ENCODE measurements at regions not wholly inside any gene's neighbourhood (a gene's known extent, or its start where the extent isn't known, plus 50 kb on each side); places are given as distances from the start of the nearest gene placed in this dataset.
"Not testable (repeated sequence)": the region's sequence is repeated elsewhere in the genome, so short reads cannot be mapped to it uniquely, and the experiment has no call there.

DNA sequence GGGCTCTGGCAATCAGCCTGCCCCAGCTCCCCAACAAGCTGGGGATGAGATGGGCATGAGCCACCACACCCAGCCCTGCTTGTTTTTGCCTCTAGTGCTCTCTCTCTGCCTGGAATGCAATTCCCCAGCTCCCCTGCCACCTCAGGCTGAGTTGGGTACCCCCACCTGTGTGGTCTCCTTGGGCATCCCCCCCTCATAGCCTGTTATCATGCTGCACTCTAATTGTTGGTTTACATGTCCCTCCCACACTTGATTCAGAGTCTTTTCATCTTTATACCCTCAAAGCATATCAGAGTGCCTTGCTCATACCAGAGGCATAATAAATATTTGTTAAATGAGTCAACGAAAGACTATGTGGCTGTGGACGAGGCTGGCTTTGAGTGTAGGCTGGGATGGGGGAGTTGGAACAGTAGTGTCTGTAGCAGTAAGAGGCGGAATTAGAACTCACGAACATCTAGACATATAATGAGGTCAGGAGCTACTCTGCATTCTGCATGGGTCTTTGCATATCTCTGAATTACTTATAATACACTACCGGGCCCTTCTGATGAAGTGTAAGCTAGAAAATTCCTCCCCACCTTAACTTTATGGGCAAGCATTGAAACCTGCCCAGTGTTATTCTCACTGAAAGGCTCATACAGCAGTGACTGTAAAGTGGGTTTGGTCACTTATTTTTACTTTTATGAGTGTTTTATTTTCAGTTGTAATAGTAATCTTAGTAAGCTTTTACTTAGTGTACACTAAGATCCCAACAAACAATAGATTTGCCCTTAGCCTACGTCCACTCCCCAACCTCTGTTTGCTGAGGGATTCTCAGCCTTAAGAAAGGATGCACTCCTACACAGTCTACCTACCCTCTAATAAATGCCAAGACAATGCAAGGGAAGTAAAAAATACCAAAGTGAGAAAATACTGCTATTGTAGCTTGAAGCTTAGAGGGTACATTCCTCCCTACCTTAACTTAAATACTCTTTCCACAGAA lies 58.7 kb downstream of the EDN1 start:
- peak; percentile 99 for DNase-seq (ENCODE audit: low spot score)

DNA sequence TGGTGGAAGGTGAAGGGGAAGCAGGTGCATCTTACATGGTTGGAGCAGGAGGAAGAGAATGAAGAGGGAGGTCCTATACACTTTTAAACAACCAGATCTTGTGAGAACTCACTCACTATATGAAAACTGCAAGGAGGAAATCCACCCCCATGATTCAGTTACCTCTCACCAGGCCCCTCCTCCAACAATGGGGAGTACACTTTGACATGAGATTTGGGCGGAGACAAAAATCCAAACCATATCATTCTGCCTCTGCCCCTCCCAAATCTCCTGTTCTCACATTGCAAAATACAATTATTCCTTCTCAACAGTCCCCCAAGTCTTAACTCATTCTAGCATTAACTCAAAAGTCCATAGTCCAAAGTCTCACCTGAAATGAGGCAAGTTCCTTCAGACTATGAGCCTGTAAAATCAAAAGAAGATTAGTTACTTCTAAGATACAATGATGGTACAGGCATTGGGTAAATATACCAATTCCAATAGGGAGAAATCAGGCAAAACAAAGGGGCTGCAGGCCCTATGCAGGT lies 60.5 kb downstream of the EDN1 start:
- no peak for DNase-seq (ENCODE audit: low spot score)

DNA sequence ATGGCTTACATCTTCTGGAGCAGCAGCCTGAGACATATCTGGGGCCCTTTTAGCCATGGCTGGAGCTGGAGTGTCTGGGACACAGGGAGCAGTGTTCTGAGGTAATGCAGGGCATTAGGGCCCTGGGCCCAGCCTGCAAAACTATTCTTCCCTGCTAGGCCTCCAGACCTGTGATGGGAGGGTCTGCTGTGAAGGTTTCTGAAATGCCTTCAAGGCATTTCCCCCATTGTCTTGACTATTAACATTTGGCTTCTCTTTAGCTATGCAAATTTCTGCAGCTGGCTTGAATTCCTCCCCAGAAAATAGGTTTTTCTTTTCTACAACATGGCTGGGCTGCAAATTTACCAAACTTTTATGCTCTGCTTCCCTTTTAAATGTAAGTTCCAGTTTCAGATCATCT lies 61.5 kb downstream of the EDN1 start:
- DNase-seq (ENCODE audit: low spot score), result no peak

DNA sequence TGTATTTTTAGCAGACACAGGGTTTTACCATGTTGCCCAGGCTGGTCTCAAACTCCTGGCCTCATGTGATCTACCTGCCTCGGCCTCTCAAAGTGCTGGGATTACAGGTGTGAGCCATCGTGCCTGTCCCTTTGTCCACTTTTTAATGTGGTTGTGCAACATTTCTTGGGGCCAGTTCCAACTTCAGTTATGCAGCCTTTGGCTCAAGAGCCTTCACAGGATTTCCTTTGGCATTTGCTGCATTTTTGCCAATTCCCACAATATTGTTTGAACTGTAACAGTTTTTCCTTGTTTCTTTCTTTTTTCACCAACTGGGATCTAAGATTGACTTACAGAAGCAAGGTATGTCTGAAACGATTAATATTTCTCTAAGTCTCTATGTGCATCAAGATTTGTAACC lies 63.6 kb downstream of the EDN1 start:
- DNase-seq (ENCODE audit: low spot score), result no peak

DNA sequence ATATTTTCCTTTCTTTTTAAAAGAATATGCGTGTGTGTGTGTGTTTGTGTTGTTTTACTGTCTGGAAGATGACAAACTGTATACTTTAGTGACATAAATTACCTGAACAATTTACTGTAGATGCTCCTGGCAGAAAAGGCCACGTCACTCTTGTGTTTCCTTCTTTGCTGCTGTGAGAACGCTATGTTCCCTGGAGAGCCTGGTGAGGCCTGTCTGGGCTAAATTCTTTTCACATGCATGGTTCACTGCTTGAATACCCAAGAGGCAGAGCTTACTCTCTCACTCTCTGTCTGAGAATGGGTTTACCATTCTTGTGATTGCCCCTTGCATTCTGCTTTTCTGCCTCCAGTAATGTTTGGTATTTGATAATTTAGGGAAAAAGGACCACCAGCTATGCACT lies 64.3 kb downstream of the EDN1 start:
- no peak for DNase-seq (ENCODE audit: low spot score)

DNA sequence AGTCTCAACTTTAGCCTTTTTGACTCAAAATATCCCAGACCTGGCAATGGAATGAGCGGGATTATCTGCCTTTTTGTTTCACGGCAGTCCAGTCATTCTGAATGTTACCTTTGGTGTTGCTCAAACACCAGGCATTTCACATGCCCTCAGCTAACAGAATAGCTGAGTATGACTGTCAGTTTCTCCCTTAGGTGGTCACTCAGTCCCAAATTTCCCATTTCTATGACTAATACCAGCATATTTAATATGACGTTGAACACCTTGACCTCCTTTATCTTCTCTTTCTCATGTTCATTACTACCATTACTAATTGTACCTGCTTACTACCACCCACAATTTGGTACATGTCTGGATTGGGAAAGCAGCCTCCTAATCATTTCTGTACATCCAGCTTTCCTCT lies 65.2 kb downstream of the EDN1 start:
- DNase-seq (ENCODE audit: low spot score), result no peak

DNA sequence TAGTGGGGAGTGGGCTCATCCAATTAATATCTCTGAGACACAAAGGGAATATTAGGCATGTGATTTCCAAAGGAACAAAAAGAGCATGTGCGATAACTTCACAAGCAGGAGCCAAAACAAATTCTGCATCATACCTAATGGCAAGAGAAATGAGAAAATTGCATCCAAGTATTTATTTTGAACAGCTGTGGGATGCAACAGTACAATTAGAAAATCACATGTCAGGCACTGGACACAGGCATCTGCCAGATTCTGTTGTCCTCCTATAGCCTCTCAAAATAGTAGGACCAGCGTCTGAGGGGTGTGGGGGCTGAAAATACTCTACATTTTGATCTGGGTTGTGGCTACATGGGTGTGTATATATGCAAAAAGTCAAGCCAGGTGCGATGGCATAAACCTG lies 66.3 kb downstream of the EDN1 start:
- no peak for DNase-seq (ENCODE audit: low spot score)

DNA sequence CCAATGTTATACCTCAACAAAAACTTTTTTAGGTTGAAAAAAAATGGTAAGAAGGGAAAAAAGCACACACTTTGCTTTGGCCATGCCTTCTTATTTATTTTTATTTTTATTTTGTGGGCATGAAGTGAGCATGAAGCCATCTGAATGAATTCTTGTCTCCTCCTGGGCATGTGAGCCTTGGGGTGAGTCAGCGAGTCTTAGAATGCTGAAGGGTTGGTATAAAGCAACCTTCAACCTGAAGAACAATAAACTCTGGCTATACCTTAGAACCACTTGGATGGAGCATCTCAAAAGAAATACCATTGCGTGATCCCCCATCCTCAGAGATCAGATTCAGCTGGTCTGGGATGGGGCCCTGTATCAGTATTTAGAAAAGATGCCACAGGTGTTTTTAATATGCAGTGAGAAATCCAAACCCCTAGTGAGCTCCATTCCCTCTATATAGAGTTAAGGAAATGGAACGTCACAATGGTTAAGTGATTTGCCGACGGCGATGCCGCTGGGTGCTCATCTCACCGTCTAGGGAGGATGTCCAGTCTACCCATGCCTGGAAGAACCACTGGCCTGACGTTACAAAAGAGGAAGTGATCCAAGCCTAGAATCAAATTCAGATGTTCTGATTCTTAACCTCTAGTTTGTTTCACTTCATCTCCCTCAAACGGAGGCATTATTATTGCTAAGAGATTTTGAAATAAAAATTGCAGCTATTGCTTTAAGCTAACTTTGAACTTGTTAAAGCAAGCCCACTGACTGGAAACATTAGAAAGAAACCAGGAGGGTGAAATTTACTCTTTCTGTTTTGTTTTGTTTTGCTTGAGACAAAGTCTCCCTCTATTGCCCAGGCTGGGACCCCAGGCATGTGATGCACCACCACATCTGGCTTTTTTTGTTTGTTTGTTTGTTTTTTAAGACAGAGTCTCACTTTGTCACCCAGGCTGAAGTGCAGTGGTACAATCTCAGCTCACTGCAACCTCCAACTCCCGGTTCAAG lies 67.1 kb downstream of the EDN1 start:
- DNase-seq (ENCODE audit: low spot score), result no peak

DNA sequence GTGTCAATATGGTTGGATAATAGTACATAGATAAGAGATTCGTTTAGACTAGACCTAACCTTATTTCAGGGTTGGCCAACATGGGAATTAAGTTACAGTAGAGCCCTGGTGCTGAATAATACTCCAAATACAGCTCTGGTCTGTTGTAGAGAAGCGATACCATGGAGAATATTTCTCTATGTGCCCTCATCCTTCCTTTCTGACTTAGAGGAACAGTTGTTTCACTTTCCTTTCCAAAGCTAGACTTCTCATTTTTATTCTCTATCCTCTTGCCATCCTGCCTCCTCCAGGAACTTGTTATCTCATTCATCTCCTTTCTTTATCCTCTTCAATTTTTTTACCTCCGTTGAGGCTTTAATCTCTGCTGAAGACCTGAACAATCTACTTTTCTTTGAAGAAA lies 68.9 kb downstream of the EDN1 start:
- no peak for DNase-seq (ENCODE audit: low spot score)

DNA sequence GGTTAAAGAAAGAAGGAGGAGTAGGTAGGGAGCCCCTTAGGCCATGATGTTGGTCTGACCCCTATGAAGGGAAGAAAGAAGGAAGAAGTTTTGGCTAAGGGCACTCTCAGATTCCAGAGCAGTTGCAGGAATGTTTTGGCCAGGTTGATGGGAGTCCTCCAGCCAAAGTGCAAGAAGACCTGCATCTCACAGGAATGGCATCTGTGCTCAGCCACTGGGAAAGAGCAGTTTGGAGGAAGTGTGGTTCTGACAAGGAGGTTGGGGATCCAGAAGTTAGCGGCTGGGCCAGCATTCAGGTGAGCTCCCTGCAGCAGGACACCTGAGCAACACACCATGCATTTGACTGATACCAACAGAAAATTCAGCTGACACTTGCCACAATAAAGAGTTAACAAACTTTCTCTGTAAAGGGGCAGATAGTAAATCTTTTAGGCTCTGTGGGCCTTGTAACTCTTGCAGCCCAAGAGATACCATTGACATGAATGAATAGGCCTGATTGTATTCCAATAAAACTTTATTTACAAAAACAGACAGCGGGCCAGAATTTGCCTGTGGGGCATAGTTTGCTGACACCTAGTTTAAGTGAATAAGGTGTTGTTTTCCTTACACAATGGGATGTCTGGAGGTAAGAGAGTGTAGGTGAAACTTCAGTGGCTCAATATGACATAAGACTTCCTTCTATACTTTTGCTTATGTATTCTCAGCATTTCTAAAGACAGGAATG lies 71.0 kb downstream of the EDN1 start:
- no peak for DNase-seq (ENCODE audit: low spot score)

DNA sequence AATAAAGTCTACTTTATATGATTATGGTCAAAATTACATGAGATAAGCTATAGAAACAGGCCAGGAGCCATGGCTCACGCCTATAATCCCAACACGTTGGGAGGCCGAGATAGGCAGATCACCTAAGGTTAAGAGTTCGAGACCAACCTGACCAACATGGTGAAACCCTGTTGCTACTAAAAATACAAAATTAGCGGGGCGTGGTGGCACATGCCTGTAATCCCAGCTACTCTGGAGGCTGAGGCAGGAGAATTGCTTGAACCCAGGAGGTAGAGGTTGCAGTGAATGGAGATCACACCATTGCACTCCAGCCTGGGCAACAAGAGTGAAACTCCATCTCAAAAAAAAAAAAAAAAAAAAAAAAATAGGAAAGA lies 73.1 kb downstream of the EDN1 start:
- not testable (repeated sequence) for DNase-seq (ENCODE audit: low spot score)

DNA sequence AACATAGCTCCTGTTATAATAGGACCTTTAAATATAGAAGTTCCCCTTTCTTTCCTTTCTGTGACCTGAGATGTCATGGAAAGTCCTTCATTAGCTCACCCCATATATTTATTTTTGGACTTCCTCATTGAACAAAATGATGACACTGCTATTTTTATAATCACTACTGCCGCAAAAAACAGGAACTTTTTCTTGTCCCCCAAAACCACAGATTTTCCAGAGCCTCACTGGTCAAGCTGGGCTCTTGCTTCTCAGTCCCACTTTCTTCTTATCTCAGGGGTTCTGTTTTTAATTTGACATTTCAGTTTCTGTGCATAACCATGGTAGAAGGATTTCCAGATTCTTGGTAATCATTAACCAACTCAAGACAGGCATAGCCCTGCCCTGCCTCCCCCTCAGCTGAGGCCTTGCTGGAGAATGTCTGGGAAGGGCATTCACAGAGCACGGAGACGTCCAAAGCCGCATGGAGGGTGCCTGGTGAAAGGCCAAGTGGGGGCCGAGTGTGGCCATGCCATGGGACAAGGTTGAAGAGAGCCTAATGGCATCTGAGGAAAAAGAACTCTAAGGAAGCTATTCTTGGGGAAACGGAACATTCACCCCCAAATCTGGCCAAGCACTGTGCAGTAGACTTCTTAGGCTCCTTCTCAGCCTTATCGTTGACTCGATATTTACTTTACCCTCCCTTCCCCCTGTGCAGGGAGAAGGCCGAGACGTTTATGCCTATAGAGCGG lies 73.7 kb downstream of the EDN1 start:
- no peak for DNase-seq (ENCODE audit: low spot score)

DNA sequence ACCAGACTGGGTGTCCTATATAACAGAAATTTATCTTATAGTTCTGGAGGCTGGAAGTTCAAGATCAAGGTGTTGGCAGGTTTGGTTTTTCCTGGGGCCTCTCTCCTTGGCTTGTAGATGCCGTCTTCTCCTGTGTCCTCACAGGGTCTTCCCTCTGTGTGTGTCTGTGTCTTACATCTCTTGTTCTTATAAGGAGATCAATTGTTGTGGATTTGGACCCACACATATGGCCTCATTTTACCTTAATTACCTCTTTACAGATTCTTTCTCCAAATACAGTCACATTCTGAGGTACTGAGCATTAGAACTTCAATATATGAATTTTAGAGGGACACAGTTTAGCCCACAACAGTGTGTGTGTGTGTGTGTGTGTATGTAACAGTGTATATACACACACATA lies 74.5 kb downstream of the EDN1 start:
- DNase-seq (ENCODE audit: low spot score), result no peak

DNA sequence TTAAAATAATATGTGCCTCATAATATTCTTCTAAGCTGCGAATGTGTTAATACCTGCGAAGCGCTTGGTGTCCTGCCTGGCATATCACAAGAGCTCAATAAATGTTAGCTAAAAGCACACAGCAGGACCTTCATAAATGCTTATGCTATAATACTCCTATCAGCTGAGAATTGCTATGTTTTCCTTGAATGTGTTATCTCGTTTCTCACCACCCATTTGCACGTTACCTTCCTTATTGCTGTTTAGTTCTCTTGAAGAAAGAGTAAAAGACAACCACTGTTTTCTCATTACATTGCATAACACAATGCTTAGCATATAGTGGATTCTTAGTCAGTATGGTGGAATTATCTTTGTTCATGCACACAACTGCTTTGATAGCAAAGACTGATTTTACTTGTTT lies 76.6 kb downstream of the EDN1 start:
- no peak for DNase-seq (ENCODE audit: low spot score)

DNA sequence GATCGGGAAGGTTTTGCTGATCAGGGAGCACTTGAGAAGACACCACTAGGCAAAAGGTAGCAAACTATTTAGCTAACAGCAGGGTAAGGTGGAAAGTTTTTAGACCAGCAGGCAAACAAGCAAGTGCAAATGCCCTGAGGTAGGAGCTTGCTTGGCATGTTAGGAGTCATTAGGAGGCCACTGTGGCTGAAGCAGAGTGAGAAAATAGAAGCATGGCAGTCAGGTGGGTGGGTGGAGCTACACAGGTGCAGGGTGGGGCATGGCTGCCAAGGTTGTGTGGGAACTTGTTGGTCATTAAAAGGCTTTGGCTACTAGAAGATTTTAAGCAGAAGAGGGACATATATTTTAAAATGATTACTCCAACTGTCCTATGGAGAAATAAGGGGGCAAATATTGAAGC lies 77.3 kb downstream of the EDN1 start:
- DNase-seq (ENCODE audit: low spot score), result no peak

DNA sequence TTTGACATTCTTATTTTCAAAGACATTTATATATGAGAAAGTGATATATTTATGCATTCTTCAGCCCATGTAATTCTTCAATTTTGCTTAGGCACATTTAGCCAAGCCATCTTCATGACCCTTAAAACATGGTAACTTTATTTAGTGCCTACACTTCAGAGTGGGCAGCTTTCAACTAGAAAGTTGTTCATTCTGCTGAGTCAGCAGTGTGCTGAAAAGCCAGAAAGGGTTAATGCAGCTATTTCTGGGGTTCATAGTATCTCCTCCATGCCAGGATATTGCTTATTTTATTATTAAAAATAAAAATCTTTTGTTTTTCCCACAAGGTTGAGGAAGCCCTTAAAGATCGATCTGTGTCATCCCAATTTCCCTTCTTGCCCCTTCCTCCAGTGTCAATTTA lies 79.2 kb downstream of the EDN1 start:
- DNase-seq (ENCODE audit: low spot score), result no peak

DNA sequence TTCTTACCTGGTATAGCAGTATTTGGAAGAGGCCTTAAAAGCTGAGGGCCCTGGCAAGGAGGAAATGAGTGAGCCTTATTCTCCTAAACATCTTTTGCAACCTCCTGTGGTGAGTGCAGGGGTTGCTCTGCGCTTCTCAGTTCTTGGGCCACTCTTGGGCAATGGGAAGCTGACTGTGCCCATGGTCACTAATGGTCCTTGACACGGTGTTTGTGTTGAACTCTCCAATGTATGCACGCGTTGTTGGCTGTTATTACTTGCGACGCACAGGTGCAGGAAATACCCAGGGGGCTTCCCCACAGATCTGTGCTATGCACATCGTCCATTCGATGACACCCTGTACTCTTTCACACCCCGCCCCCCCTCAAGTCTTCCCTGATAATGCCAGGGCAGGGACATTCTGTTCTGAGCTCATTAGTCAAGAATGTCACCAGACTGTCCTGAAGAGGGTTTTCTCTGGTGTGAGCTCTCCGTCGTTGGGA lies 79.7 kb downstream of the EDN1 start:
- no peak for DNase-seq (ENCODE audit: low spot score)

DNA sequence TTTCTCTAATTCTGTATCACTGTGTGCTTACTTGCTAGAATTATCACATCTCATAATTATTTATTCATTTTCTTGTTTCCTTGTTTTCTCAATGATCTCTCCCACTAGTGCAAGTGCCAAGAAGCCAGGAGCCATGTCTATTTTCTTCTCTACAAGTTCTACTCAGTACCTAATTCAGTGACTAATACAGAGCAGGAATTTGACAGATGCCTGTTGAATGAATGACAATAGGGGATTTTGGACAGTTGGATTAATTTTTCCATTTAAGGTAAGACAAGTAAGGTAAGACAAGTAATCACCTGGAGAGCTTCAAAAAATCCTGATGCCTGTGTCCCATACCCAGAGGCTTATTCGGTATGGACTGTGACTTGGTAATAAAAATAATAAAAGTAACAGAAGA lies 81.0 kb downstream of the EDN1 start:
- DNase-seq (ENCODE audit: low spot score), result no peak

DNA sequence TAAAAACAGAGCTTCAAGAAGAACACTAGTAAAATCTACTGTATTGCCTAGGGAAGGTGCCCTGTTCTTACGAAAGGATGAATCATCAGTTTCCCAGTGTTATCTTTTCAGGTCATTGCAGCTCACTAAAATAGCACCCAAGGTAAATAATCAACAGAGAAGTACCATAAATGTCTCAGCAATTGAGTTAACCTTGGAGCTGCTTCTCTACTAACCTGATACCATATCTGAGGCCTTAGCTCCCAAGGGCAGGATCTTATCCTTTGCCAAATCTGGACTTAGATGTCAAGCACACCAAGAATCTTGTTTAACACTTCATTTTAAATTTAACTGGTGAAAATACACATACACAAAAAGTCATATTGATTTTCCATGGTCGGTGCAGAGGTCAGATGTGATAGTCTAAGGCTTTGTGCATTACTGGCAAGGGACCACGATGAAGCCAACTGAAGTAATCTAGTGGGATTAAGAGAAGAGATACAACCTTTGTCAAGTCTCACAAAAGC lies 81.5 kb downstream of the EDN1 start:
- DNase-seq (ENCODE audit: low spot score), result peak; percentile 2

DNA sequence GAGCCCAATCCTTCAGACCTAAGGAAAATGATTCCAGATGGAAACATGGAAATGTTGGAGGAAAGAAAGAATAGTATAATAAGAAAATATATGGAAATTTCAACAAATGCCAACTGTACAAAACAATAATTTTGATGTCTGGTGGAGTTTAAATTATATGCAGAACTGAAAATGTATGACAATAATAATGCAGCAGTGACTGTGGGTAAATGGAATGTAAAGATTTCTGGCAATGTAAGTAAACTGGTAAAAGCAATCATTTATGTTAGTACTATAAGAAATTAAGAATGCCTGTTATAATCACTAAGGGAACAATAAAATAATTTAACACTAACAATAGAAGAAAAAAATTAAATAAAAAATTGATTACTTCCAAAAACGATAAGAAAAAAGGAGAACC lies 89.0 kb downstream of the EDN1 start:
- no peak for DNase-seq (ENCODE audit: low spot score)

DNA sequence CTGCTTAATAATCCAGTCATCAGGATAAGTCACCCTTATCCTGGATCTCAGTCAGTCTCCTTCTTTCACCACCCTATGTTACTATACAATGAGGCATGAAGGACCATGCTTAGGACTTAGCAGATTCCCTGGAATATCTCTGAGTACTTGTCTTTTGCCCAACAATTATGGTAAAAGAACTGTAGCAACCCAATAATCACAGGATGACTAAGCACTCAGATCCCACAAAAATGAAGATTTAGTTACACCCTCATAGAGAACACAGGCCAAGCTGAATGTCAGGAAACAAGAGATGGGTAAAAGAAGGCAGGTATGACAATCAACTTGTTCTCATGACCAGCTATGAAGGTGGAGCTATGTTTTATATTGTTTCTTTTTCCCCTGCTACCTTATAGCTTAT lies 91.4 kb downstream of the EDN1 start:
- no peak for DNase-seq (ENCODE audit: low spot score)

Data from SW480 (cell line).